ENCODE measurements at regions not wholly inside any gene's neighbourhood (a gene's known extent, or its start where the extent isn't known, plus 50 kb on each side); places are given as distances from the start of the nearest gene placed in this dataset.

GRCh38 chr1:91170571-91170970 is 148.7 kb upstream of the ZNF644 start (continued):
- TF ChIP-seq ZNF274 (IDR thresholded peaks at IDR 0.05; ENCODE audit: borderline replicate concordance, extremely low read depth, low read length): no peak
- no peak for TF ChIP-seq SP4 (IDR thresholded peaks at IDR 0.05; ENCODE audit: low read length)
- TF ChIP-seq TAF1 (IDR thresholded peaks at IDR 0.05; ENCODE audit: low read depth, low read length): no peak

Data from H1 (cell line).